ENCODE measurements at regions not wholly inside any gene's neighbourhood (a gene's known extent, or its start where the extent isn't known, plus 50 kb on each side); places are given as distances from the start of the nearest gene placed in this dataset.

GRCh38 chr1:29460694-29461093 is 224.4 kb downstream of the PTPRU start:
- TF ChIP-seq CTCF (IDR thresholded peaks at IDR 0.05; ENCODE audit: low read depth, low read length, missing control alignments) = no peak
- H3K4me3 ChIP-seq (ENCODE audit: low read depth, low read length) = no peak overlapping the region
- no peak for DNase-seq (ENCODE audit: low read depth)

- no peak overlapping the region for H3K4me3 ChIP-seq (ENCODE audit: low read depth, low read length)
- no peak for TF ChIP-seq CTCF (IDR thresholded peaks at IDR 0.05; ENCODE audit: low read depth, low read length, missing control alignments)
- no peak for DNase-seq (ENCODE audit: low read depth)
Observed at GRCh38 chr1:29460041-29460610, 223.8 kb downstream of the PTPRU start.

GRCh38 chr1:29459620-29459945 is 223.3 kb downstream of the PTPRU start:
- DNase-seq (ENCODE audit: low read depth) = no peak
- no peak for TF ChIP-seq CTCF (IDR thresholded peaks at IDR 0.05; ENCODE audit: low read depth, low read length, missing control alignments)
- no peak overlapping the region for H3K4me3 ChIP-seq (ENCODE audit: low read depth, low read length)

GRCh38 chr1:29458737-29459619 is 222.7 kb downstream of the PTPRU start:
- H3K4me3 ChIP-seq (ENCODE audit: low read depth, low read length) = no peak overlapping the region
- no peak for DNase-seq (ENCODE audit: low read depth)
- no peak for TF ChIP-seq CTCF (IDR thresholded peaks at IDR 0.05; ENCODE audit: low read depth, low read length, missing control alignments)

- DNase-seq (ENCODE audit: low read depth) = no peak
- no peak for TF ChIP-seq CTCF (IDR thresholded peaks at IDR 0.05; ENCODE audit: low read depth, low read length, missing control alignments)
Observed at GRCh38 chr1:29457496-29458368, 221.4 kb downstream of the PTPRU start.

GRCh38 chr1:29456685-29457435 is 220.5 kb downstream of the PTPRU start:
- no peak for TF ChIP-seq CTCF (IDR thresholded peaks at IDR 0.05; ENCODE audit: low read depth, low read length, missing control alignments)
- no peak for DNase-seq (ENCODE audit: low read depth)
- no peak overlapping the region for H3K4me3 ChIP-seq (ENCODE audit: low read depth, low read length)

More at GRCh38 chr1:29457496-29458368, 221.4 kb downstream of the PTPRU start:
- no peak overlapping the region for H3K4me3 ChIP-seq (ENCODE audit: low read depth, low read length)
